HG02884 (cell line): ENCODE measurements at regions not wholly inside any gene's neighbourhood (a gene's known extent, or its start where the extent isn't known, plus 50 kb on each side); places are given as distances from the start of the nearest gene placed in this dataset.

Experiments used
- ATAC-seq: cut with Tn5 transposase; IDR thresholded peaks from one replicate; pipeline ENCODE4 v1.9.1; 2021; ENCODE audit warnings: mild to moderate bottlenecking, moderate library complexity; ENCODE audit not compliant: unreplicated experiment

GRCh38 chr10:113409175-113409574, 143.7 kb upstream of the HABP2 start:
- ATAC-seq = no peak

- no peak for ATAC-seq
These were observed 142.2 kb upstream of the HABP2 start for GRCh38 chr10:113410618-113411017.

DNA sequence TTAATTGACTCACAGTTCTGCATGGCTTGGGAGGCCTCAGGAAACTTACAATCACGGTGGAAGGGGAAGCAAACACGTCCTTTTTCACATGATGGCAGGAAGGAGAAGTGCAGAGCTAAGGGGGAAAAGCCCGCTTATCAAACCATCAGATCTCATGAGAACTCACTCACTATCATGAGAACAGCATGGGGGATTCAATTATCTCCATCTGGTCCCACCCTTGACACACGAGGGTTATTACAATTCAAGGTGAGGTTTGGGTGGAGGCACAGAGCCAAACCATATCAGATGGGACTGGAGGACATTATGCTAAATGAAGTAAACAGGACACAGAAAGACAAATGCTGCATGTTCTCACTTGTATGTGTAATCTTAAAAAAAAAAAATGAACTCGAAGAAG, 141.4 kb upstream of the HABP2 start:
- ATAC-seq = no peak

DNA sequence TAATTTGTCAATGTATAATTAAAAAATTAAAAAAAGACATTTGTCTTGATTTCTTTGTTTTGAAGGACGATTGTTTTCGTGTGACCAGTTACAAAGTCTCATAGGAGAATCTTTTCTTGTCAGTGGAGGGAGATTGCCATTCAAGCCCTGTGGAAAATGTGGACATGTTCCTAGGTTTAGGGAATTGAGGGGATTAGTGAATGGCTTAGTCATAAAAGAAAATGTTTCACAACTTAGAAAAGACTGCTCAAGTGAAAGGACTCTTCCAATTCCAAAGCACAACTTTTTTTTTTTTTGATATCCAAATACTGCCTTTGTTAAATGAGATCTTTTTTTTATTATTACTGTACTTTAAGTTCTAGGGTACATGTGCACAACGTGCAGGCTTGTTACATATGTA, 140.7 kb upstream of the HABP2 start:
- no peak for ATAC-seq

DNA sequence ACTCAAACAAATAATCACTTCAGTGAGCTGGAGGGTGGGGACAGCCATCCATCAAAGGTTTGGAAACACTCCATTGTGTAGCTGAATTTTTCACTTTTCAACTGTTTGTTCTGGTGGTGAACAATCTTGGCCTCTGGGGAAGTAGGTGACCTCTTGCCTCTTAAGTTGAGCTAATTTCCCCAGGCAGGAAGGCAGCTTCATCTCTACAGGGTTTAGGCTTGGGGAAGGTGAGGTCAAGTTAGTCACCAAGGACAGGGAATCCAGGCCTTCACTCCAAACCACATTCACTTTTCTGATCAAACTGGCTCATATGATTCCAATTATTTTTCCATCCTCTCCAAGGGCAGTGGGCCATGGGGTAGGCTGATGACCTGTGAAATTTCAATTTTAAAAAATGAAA, 138.3 kb upstream of the HABP2 start:
- no peak for ATAC-seq

GRCh38 chr10:113415246-113415645, 137.6 kb upstream of the HABP2 start:
- ATAC-seq = no peak

- ATAC-seq = no peak
These were observed 132.7 kb upstream of the HABP2 start for GRCh38 chr10:113420057-113420732.

DNA sequence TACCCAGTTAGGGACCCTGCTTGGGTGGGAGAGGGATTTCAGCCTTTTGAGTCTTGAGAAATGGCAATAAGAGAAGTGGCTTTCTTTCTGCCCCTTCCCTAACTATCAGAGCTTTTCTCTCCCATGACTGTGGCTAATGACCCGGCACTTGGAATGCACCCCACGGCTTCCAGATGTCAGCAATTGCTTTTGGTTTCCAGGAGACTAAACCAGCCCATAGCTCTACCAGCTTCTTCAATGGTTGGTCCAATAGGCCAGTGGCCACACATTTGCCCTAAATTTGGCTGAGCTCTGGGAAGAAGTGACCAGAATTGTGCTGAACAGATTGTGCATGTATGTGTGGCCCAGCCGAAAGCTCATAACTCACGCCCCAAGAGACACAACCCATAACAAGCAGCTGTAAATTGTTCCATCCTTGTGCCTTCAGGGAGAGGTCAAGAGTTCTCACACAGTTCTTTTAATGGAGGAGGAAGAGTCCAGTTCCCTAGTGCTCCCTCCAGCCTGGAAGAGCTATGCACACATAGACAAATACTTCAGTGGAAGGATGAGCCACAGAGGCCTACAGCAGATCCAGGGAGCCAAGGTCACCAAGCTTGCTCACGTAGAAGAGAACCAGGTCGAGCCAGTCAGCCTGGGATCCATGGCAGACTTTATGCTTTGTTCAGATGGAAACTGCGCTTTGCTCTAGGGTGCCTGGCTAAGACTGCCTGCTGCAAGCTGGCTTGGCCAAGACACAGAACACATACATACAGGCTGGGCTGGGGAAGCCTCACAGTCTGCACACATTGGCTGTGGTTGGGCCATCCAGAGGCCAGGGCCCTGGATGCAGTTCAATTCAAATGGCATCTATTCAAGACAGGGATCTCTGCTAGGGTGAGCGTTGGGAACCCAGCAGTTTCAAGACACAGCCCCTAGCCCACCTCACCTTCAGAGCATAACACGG, 131.8 kb upstream of the HABP2 start:
- no peak for ATAC-seq

GRCh38 chr10:113422371-113422770, 130.5 kb upstream of the HABP2 start:
- no peak for ATAC-seq

DNA sequence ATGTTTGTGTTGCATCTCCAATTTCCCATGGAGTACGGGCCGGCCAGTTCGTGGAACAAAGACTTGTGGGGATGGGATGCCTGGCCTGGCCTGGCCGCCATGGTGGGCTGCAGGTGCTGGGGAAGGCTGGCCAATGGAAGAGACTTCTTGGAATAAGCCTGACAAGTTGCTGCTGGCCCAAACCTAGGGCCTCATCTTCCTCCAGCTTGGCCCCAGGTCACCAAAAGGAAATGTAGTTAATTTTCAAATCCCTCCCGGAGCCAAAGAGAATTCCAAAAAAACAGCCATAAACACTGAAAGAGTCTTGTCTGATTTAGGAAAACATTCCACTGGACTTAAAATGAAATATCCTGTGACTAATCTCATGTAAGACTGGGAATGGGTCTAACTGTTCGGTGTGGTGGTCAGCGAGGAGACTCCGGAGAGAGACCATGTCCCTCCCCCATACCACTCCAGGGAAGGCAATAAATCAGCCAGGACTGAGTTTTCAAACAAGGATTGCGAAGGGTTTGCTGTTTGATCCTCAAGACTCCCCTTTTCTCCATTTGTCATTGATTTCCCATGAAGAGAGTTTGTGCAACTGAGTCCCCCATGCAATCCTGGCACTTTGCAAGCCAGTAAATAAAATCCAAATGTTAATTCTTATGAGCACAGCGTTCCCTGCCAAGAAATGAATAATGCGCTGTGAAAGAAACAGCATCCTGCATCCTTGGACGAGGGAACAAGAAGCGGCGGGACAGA, 128.7 kb upstream of the HABP2 start:
- no peak for ATAC-seq

DNA sequence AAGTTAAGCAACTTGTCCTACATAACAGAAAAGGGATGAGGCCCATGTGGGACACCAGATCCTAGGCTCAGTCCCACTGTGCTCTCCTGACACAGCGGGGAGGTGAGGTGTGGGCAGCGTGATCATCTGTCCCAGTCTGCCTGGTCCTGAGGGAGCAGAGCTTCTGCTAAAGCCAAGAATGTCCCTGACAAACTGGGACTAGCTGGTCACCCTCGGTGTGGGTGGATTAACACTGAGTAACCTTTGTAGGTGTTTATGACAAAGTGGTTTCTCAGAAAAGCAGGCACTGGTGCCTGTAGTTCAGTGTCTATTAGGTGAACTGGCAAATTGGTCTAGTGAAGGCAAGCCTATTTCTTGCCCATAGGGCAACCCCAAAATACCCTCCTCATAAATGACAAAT, 127.8 kb upstream of the HABP2 start:
- no peak for ATAC-seq

GRCh38 chr10:113425541-113425951, 127.3 kb upstream of the HABP2 start:
- no peak for ATAC-seq

GRCh38 chr10:113426181-113426877, 126.5 kb upstream of the HABP2 start:
- ATAC-seq = no peak

DNA sequence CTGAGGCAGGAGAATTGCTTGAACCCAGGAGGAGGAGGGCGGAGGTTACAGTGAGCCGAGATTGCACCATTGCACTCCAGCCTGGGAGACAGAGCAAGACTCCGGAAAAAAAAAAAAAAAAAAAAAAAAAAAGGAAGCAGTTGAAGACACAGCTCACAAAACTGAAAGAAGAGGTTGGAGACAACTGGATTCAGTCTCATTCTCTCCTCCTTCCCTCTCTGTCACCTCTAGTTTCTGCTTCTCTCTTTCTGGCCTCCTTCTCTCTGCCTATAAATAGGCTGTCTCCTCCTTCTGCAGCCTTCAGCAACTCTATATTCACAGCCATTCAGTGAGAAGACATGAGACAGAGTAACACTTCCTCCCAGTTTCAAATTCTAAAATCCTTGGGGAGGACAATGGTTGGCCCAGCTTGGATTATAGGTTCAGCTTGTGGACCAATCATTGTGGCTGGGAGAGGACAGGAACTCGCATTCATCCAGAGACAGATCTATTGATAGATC, 125.6 kb upstream of the HABP2 start:
- no peak for ATAC-seq

DNA sequence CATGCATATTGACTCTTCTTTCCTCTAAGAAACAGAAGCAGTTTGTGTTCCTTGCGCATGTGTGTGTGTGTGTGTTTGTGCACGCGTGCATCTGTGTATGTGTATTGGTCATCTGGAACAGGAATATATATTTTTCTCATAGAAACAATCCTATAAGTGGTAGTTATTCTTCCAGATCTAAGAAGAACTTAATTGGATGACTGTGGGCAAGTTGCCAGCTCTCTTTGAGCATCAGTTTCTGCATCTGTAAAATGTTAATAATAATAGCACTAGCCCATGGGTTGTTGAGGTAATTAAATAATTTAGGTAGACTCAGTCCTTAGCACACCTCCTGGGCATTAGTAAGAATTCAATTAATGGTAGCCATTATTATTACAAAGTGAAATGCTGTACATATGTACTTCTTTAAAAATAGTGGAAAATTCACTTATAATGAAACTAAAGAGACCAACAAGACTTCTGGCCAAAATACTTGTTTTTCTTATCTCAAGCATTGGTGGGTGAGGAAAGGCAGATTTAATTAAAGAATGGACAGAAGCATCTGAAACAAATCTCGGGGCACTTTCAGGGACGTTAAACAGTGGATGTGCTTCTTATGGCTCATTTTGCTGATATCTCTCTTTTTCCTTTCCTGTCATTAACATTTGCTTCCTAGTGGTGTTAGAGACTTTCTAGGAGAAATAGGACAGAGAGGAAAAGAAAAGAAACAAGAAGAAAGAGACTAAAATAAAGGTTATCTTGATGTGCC, 124.9 kb upstream of the HABP2 start:
- ATAC-seq = no peak

- ATAC-seq = no peak
These were observed 122.0 kb upstream of the HABP2 start for GRCh38 chr10:113430634-113431397.

DNA sequence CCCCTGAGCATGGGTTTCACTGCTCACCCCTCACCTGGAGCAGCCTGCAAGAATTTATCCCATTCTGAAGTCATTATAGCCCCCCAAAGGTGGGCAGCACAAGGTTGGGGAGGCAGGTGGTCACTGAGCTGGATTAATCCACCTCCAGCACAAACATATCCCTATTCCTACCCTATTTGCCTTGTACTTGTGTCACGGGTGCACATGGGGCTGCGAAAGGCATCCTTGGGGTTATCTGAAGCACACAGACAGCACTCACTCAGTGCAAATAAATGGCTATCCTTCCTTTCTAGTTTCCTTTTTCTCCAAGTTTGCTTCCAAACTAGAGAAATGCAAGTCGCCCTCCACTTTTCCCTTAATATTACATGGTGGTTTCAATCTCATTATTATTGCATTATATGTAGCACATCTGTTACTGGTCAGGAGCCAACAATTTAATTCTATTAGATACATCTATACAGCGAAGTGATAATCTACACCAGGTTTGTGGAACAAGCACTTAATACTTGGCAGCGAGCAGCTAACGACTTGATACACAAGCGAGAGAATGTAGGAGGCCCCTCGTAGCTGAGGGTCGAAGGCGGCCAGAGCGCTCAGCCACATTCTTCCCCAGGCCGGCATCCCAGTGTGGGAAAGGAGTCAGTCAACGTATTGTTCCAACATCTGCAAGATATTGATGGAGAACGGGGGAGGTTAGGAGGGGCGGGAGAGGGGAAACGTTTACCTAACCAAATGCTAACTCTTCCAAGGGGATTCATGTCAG, 121.3 kb upstream of the HABP2 start:
- no peak for ATAC-seq

GRCh38 chr10:113433711-113434110, 119.1 kb upstream of the HABP2 start:
- ATAC-seq = no peak

- ATAC-seq = no peak
These were observed 118.5 kb upstream of the HABP2 start for GRCh38 chr10:113434315-113434714.
